ENCODE measurements at regions not wholly inside any gene's neighbourhood (a gene's known extent, or its start where the extent isn't known, plus 50 kb on each side); places are given as distances from the start of the nearest gene placed in this dataset.

DNA sequence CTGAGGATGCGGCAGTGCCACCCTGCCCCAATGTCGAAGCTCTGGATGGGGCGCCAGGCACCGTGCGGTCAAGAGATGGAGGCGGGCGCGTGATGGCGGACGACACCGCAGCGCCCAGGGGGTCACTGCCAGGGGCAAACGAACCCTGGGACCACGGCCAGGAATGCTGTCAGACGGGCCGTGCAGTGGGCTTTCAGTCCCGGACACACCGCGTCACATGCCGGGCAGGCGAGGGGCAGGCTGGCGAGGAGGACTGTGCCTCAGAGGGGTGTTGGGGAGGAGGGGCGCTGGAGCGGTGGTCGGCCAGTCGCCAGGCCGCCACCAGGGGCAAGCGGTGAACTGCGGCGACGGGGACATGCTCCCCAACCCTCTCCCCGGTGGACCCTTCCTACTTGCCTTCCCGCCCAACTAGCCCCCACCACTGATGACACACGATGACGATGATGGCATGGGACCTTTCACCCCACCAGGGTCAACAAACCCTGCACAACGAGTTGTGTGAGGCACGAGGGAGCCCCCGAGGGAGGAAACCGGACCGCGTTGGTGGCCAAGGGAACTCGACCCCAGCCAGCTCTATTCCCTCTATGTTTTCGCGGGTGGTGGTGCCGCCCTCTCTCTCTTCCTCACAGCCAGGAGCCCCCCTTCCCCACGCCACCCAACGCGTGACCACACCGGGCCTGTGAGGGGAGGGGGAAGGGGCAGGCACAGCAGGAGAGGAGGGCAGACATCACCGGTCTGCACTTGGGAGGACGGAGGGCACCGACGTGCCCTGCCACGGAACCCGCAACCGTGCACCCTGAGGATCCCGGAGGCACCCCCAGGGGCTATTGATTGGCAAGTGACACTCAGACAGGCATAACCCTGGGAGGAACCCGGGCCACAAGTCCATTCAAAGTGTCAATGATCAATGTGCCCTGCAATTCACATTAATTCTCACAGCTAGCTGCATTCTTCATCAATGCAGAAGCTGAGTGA, 1960.9 kb upstream of the DEFB115 start:
- no peak overlapping the region for H3K4me3 ChIP-seq (replicated peaks; ENCODE audit: low read depth, low read length)
- TF ChIP-seq, protein P1, sequence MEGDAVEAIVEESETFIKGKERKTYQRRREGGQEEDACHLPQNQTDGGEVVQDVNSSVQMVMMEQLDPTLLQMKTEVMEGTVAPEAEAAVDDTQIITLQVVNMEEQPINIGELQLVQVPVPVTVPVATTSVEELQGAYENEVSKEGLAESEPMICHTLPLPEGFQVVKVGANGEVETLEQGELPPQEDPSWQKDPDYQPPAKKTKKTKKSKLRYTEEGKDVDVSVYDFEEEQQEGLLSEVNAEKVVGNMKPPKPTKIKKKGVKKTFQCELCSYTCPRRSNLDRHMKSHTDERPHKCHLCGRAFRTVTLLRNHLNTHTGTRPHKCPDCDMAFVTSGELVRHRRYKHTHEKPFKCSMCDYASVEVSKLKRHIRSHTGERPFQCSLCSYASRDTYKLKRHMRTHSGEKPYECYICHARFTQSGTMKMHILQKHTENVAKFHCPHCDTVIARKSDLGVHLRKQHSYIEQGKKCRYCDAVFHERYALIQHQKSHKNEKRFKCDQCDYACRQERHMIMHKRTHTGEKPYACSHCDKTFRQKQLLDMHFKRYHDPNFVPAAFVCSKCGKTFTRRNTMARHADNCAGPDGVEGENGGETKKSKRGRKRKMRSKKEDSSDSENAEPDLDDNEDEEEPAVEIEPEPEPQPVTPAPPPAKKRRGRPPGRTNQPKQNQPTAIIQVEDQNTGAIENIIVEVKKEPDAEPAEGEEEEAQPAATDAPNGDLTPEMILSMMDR (IDR thresholded peaks at IDR 0.05; ENCODE audit: low read length, missing control alignments): no peak
- DNase-seq (ENCODE audit: low read depth): no peak

DNA sequence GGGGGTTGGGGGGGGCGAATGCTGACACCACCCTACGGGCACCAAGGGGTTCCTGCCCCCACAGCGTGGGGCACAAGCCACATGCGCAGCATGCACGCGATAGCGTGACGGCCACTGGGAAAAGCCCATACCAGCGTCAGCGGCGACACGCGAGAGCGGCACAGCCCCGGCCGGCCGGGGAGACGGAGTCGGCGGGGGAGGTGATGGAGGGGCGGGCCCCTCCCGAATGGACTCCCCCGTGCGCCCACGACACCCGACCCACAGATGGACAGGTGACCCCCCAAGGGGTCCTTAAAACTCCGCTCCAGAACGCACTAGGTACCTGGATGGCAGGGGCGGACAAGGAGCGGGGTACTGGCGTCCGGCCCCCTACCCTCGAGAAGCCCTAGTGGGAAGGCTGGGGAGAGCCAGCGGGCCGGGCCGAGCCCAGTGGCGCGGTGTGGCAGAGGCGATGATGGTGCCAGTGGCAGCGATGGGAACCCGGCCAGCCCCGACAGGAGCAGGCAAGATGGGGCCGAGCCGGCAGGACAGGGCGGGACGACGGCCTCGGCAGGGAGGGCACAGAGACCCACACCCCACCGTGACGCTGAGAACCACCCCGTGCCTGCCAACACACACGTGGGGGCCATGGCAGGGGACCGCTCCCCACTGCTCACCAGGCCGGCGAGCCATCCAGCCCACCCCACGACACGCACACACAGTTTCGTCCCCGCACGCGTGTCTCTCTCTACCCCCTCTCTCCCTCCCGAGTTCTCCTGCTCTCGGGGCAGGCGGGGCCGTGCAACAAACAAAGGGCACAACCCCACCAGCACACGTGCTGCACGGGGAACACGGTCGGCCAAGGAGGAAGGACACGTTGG, 1959.8 kb upstream of the DEFB115 start:
- no peak overlapping the region for H3K4me3 ChIP-seq (replicated peaks; ENCODE audit: low read depth, low read length)
- no peak for DNase-seq (ENCODE audit: low read depth)
- TF ChIP-seq, protein P1 (IDR thresholded peaks at IDR 0.05; ENCODE audit: low read length, missing control alignments): no peak

DNA sequence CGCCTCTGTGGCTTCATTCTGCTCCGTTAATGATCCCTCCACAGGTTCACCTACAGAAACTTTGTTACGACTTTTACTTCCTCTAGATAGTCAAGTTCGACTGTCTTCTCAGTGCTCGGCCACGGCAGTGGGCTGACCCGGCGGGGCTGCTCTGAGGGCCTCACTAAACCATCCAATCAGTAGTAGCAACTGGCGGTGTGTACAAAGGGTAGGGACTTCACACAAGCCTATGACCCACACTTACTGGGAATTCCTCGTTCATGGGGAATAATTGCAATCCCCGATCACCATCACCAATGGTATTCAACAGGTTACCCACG, 1959.2 kb upstream of the DEFB115 start:
- TF ChIP-seq, protein P1 (IDR thresholded peaks at IDR 0.05; ENCODE audit: low read length, missing control alignments): no peak
- DNase-seq (ENCODE audit: low read depth): no peak
- no peak overlapping the region for H3K4me3 ChIP-seq (replicated peaks; ENCODE audit: low read depth, low read length)

DNA sequence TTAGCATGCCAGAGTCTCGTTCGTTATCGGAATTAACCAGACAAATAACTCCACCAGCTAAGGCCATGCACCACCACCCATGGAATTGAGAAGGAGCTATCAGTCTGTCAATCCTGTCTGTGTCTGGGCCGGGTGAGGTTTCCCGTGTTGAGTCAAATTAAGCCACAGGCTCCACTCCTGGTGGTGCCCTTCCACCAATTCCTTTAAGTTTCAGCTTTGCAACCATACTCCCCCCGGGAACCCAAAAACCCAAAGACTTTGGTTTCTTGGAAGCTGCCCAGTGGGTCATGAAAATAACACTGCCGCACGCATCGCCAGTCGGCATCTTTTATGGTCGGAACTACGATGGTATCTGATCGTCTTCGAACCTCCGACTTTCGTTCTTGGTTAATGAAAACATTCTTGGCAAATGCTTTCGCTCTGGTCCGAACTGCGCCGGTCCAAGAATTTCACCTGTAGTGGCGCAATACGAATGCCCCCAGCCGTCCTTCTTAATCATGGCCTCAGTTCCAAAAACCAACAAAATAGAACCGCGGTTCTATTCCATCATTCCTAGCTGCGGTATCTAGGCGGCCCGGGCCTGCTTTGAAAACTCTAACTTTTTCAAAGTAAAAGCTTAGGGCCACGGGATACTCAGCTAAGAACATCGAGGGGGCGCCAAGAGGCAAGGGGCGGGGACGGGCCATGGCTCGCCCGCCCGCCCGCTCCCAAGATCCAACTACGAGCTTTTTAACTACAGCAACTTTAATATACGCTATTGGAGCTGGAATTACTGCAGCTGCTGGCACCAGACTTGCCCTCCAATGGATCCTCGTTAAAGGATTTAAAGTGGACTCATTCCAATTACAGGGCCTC, 1958.5 kb upstream of the DEFB115 start:
- DNase-seq (ENCODE audit: low read depth): peak; percentile 8
- no peak overlapping the region for H3K4me3 ChIP-seq (replicated peaks; ENCODE audit: low read depth, low read length)
- TF ChIP-seq, protein P1 (IDR thresholded peaks at IDR 0.05; ENCODE audit: low read length, missing control alignments): no peak

DNA sequence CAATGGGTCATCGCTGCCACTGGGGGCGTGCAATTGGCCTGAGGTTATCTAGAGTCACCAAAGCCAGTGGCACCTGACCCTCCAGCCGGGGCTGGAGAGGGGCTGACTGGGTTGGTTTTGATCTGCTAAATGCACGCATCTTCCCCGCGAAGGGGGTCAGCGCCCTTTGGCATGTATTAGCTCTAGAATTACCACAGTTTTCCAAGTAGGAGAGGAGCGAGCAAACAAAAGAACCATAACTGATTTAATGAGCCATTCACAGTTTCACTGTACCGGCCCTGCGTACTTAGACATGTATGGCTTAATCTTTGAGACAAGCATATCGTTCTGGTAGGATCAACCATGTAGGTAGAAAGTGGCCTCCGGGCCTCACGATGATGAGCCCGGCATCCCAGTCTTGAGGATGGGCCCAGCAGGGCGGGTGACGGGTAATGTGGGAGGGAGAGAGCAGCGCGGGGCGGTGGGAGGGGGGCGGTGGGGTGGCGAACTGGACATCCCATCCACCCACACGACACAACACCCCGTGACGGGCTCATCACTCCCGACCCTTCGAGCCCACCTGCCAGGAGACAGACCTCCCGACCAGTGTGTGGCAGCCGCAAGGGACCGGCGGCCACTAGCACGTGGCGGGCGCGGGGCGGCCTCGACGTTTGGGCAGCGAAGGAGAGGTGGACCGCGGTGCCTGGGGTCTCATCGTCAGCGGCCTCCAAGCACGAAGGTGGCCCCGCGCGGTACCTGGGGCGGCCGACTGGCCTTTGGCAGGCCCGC, 1957.5 kb upstream of the DEFB115 start:
- TF ChIP-seq, protein P1 (IDR thresholded peaks at IDR 0.05; ENCODE audit: low read length, missing control alignments): no peak
- no peak for DNase-seq (ENCODE audit: low read depth)
- H3K4me3 ChIP-seq (replicated peaks; ENCODE audit: low read depth, low read length): no peak overlapping the region
